ENCODE measurements at regions not wholly inside any gene's neighbourhood (a gene's known extent, or its start where the extent isn't known, plus 50 kb on each side); places are given as distances from the start of the nearest gene placed in this dataset.

DNA sequence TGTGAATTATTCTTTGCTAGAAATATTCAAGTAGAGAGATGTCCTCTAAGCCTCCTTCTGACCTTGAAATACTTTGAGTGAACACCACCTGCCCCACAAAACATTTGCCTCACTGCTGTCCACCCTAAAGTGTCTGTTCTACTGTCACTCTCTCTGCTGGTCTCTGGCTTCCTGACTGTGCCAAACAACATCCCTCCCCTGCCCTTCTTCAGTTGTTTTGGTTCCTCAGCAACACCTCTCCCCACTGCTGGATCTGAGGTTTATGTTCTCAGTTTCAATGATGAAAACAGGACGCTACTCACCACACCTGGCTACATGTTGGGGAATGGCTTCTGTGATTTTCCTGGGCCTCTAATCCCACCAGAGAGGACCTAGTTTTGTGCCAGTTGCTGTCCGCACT is 456.9 kb downstream of the BCOR start:
- no peak for TF ChIP-seq EZH2phosphoT487 (IDR thresholded peaks at IDR 0.05; ENCODE audit: borderline replicate concordance, low read length)
- TF ChIP-seq, protein P1, sequence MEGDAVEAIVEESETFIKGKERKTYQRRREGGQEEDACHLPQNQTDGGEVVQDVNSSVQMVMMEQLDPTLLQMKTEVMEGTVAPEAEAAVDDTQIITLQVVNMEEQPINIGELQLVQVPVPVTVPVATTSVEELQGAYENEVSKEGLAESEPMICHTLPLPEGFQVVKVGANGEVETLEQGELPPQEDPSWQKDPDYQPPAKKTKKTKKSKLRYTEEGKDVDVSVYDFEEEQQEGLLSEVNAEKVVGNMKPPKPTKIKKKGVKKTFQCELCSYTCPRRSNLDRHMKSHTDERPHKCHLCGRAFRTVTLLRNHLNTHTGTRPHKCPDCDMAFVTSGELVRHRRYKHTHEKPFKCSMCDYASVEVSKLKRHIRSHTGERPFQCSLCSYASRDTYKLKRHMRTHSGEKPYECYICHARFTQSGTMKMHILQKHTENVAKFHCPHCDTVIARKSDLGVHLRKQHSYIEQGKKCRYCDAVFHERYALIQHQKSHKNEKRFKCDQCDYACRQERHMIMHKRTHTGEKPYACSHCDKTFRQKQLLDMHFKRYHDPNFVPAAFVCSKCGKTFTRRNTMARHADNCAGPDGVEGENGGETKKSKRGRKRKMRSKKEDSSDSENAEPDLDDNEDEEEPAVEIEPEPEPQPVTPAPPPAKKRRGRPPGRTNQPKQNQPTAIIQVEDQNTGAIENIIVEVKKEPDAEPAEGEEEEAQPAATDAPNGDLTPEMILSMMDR (IDR thresholded peaks at IDR 0.05; ENCODE audit: low read depth, low read length, poor library complexity, severe bottlenecking), result no peak

Data from DOHH2 (cell line).